Neural progenitor cell (in vitro differentiated cells): ENCODE measurements at regions not wholly inside any gene's neighbourhood (a gene's known extent, or its start where the extent isn't known, plus 50 kb on each side); places are given as distances from the start of the nearest gene placed in this dataset.

Source experiments
- DNase-seq: peaks from one replicate; pipeline ENCODE4 v3.0.0-alpha.2; 2016; ENCODE audit warnings: low spot score
- H2AFZ ChIP-seq: fragments of 200-600 bp; sonication (generic); replicated peaks from 2 replicates; pipeline ENCODE4 v1.6.1; 2016; ENCODE audit warnings: antibody characterized with exemption
- H3F3A ChIP-seq: fragments of 200-600 bp; sonication (generic); 2 replicates; pipeline ENCODE4 v1.6.1; 2016; ENCODE audit warnings: antibody characterized with exemption, low read depth
- H3K27ac ChIP-seq: fragments of 200-600 bp; sonication (generic); 2 replicates; pipeline ENCODE4 v1.5.1; 2016; ENCODE audit warnings: mild to moderate bottlenecking
- H3K27me3 ChIP-seq: fragments of 200-600 bp; sonication (generic); 2 replicates; pipeline ENCODE4 v1.6.1; 2016; ENCODE audit warnings: mild to moderate bottlenecking, moderate library complexity
- H3K36me3 ChIP-seq: fragments of 200-600 bp; sonication (generic); 2 replicates; pipeline ENCODE4 v1.5.1; 2016
- H3K4me1 ChIP-seq: fragments of 200-600 bp; sonication (generic); 2 replicates; pipeline ENCODE4 v1.6.1; 2016; ENCODE audit warnings: mixed run types
- H3K4me2 ChIP-seq: fragments of 200-600 bp; sonication (generic); 2 replicates; pipeline ENCODE4 v1.6.1; 2016
- H3K4me3 ChIP-seq: fragments of 200-600 bp; sonication (generic); 2 replicates; pipeline ENCODE4 v1.5.1; 2016
- H3K79me2 ChIP-seq: fragments of 200-600 bp; sonication (generic); 2 replicates; pipeline ENCODE4 v1.6.1; 2016; ENCODE audit warnings: low read depth
- H3K9ac ChIP-seq: fragments of 200-600 bp; sonication (generic); 2 replicates; pipeline ENCODE4 v1.6.1; 2016
- H3K9me3 ChIP-seq: fragments of 200-600 bp; sonication (generic); 2 replicates; pipeline ENCODE4 v1.5.1; 2016; ENCODE audit warnings: low read depth
- H4K20me1 ChIP-seq: fragments of 200-600 bp; sonication (generic); 2 replicates; pipeline ENCODE4 v1.6.1; 2016; ENCODE audit warnings: low read depth
- H3K27ac Mint-ChIP-seq: 3 replicates; pipeline ENCODE4 v1.8.0; 2021; ENCODE audit warnings: mixed read lengths
- H3K27me3 Mint-ChIP-seq: 2 replicates; pipeline ENCODE4 v1.8.0; 2022; ENCODE audit warnings: low read depth, mild to moderate bottlenecking, inconsistent platforms, moderate library complexity, mixed read lengths; ENCODE audit not compliant: insufficient read depth
- H3K36me3 Mint-ChIP-seq: 3 replicates; pipeline ENCODE4 v1.8.0; 2021; ENCODE audit warnings: mixed read lengths
- H3K4me1 Mint-ChIP-seq: 3 replicates; pipeline ENCODE4 v1.8.0; 2021; ENCODE audit warnings: mixed read lengths
- H3K4me3 Mint-ChIP-seq: 3 replicates; pipeline ENCODE4 v1.8.0; 2021; ENCODE audit warnings: mild to moderate bottlenecking, moderate library complexity, mixed read lengths
- H3K9me3 Mint-ChIP-seq: 3 replicates; pipeline ENCODE4 v1.8.0; 2020; ENCODE audit warnings: mixed read lengths
- CTCF ChIP-seq: fragments of 200-600 bp; sonication (generic); IDR thresholded peaks from 2 replicates; pipeline ENCODE4 v1.5.1; 2017; ENCODE audit warnings: antibody characterized with exemption, mild to moderate bottlenecking
- EZH2 ChIP-seq: fragments of 200-600 bp; sonication (generic); IDR thresholded peaks from 2 replicates; pipeline ENCODE4 v1.6.1; 2017; ENCODE audit warnings: antibody characterized with exemption, mild to moderate bottlenecking, moderate library complexity
- EZH2phosphoT487 ChIP-seq: fragments of 200-600 bp; sonication (generic); IDR thresholded peaks from 2 replicates; pipeline ENCODE4 v1.6.1; 2017; ENCODE audit warnings: antibody characterized with exemption

DNA sequence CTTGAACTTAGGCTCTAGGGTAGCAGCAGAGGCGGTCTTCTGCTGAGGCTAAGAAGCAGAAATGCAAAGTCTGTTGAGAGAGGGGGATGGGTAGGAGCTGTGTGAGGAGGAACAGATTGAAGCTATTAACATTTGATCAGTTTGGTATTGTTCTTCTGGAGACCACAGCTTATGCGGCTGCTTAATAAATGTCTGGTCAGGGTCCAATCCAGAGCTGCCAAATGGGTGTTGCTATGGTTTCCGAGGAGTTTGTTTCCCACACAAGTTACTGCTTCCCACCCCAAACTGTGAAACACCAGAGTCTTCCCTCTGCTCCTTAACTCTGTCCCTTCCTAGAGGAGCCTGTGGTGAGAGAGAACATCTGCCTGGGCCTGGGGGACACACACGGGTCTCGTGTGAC is 142.2 kb upstream of the KLF4 start:
- H3K4me1 ChIP-seq = no peaks in the 10 kb centered on the region
- H4K20me1 ChIP-seq = no peaks in the 10 kb centered on the region
- no peak overlapping the region for H2AFZ ChIP-seq
- H3F3A ChIP-seq = peaks cover 3% of the 10 kb centered on the region
- H3K4me3 ChIP-seq = no peak overlapping the region
- H3K9me3 ChIP-seq = no peaks in the 10 kb centered on the region
- H3K27me3 Mint-ChIP-seq = peaks cover 4% of the 10 kb centered on the region
- H3K4me2 ChIP-seq = no peak overlapping the region
- H3K79me2 ChIP-seq = no peaks in the 10 kb centered on the region
- H3K9ac ChIP-seq = no peak overlapping the region
- H3K4me1 Mint-ChIP-seq = peaks cover 26% of the 10 kb centered on the region
- H3K27ac ChIP-seq = no peak overlapping the region
- TF ChIP-seq EZH2phosphoT487 (no peak), EZH2 (no peak), CTCF (no peak)
- no peak overlapping the region for H3K27ac Mint-ChIP-seq
- peaks cover 13% of the 10 kb centered on the region for H3K27me3 ChIP-seq
- no peaks in the 10 kb centered on the region for H3K36me3 Mint-ChIP-seq
- H3K4me3 Mint-ChIP-seq = no peak overlapping the region
- DNase-seq = no peak
- H3K9me3 Mint-ChIP-seq = no peaks in the 10 kb centered on the region
- no peaks in the 10 kb centered on the region for H3K36me3 ChIP-seq

DNA sequence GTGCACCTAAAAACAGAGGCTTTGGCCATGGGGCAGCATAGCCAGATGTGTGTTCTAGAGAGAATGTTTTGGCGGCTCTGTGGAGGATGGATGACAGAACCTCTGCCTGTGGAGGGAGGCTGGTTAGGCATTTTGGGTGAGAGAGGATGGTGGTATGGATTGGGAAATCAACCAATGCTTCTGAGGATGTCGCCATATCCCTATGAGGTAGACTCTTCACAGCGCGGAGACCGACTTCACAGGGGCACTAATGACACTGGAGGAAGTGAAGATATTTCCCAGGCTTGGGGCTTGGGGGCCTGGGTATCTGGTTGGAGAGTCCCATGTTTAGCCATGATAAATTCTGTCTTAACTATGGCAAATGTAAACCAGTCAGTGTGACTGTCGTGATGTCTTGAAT is 140.6 kb upstream of the KLF4 start:
- Histone ChIP-seq H3K9me3 (no peaks in the 10 kb centered on the region), H3K4me2 (no peak overlapping the region), H4K20me1 (no peaks in the 10 kb centered on the region), H3K79me2 (no peaks in the 10 kb centered on the region), H3K9ac (no peak overlapping the region), H2AFZ (no peak overlapping the region), H3K4me3 (no peak overlapping the region), H3K36me3 (no peaks in the 10 kb centered on the region), H3F3A (no peaks in the 10 kb centered on the region), H3K27ac (no peak overlapping the region), H3K27me3 (no peaks in the 10 kb centered on the region), H3K4me1 (no peaks in the 10 kb centered on the region)
- H3K9me3 Mint-ChIP-seq = no peaks in the 10 kb centered on the region
- H3K27me3 Mint-ChIP-seq = peaks cover 6% of the 10 kb centered on the region
- H3K4me3 Mint-ChIP-seq = no peak overlapping the region
- H3K27ac Mint-ChIP-seq = no peak overlapping the region
- H3K4me1 Mint-ChIP-seq = peaks cover 18% of the 10 kb centered on the region
- H3K36me3 Mint-ChIP-seq = no peaks in the 10 kb centered on the region
- DNase-seq = no peak
- TF ChIP-seq CTCF (no peak), EZH2phosphoT487 (no peak), EZH2 (no peak)

GRCh38 chr9:107628444-107628843 is 138.9 kb upstream of the KLF4 start:
- H3K4me1 Mint-ChIP-seq = peaks cover 14% of the 10 kb centered on the region
- H3K36me3 Mint-ChIP-seq = no peaks in the 10 kb centered on the region
- TF ChIP-seq CTCF (no peak), EZH2phosphoT487 (no peak), EZH2 (no peak)
- Histone ChIP-seq H3K27me3 (no peaks in the 10 kb centered on the region), H2AFZ (no peak overlapping the region), H4K20me1 (no peaks in the 10 kb centered on the region), H3F3A (no peaks in the 10 kb centered on the region), H3K9ac (no peak overlapping the region), H3K79me2 (no peaks in the 10 kb centered on the region), H3K4me2 (no peak overlapping the region), H3K36me3 (no peaks in the 10 kb centered on the region), H3K4me1 (no peaks in the 10 kb centered on the region), H3K9me3 (no peaks in the 10 kb centered on the region), H3K27ac (no peak overlapping the region), H3K4me3 (no peak overlapping the region)
- no peak overlapping the region for H3K4me3 Mint-ChIP-seq
- no peak for DNase-seq
- H3K27ac Mint-ChIP-seq = no peak overlapping the region
- no peaks in the 10 kb centered on the region for H3K9me3 Mint-ChIP-seq
- peaks cover 6% of the 10 kb centered on the region for H3K27me3 Mint-ChIP-seq

- no peaks in the 10 kb centered on the region for H3K36me3 ChIP-seq
- Mint-ChIP-seq H3K4me3 (no peak overlapping the region), H3K36me3 (no peaks in the 10 kb centered on the region), H3K27me3 (peaks cover 6% of the 10 kb centered on the region), H3K9me3 (no peaks in the 10 kb centered on the region), H3K27ac (no peak overlapping the region), H3K4me1 (peaks cover 12% of the 10 kb centered on the region)
- H3K27ac ChIP-seq = no peak overlapping the region
- H3K4me1 ChIP-seq = no peaks in the 10 kb centered on the region
- no peak overlapping the region for H3K4me2 ChIP-seq
- no peaks in the 10 kb centered on the region for H3K79me2 ChIP-seq
- no peaks in the 10 kb centered on the region for H3K9me3 ChIP-seq
- no peaks in the 10 kb centered on the region for H3K27me3 ChIP-seq
- no peak for DNase-seq
- H3K4me3 ChIP-seq = no peak overlapping the region
- no peak for TF ChIP-seq CTCF
- H2AFZ ChIP-seq = no peak overlapping the region
- H3K9ac ChIP-seq = no peak overlapping the region
- H4K20me1 ChIP-seq = no peaks in the 10 kb centered on the region
- H3F3A ChIP-seq = no peaks in the 10 kb centered on the region
Observed at GRCh38 chr9:107627781-107628180, 138.2 kb upstream of the KLF4 start.
